ENCODE measurements at regions not wholly inside any gene's neighbourhood (a gene's known extent, or its start where the extent isn't known, plus 50 kb on each side); places are given as distances from the start of the nearest gene placed in this dataset.

DNA sequence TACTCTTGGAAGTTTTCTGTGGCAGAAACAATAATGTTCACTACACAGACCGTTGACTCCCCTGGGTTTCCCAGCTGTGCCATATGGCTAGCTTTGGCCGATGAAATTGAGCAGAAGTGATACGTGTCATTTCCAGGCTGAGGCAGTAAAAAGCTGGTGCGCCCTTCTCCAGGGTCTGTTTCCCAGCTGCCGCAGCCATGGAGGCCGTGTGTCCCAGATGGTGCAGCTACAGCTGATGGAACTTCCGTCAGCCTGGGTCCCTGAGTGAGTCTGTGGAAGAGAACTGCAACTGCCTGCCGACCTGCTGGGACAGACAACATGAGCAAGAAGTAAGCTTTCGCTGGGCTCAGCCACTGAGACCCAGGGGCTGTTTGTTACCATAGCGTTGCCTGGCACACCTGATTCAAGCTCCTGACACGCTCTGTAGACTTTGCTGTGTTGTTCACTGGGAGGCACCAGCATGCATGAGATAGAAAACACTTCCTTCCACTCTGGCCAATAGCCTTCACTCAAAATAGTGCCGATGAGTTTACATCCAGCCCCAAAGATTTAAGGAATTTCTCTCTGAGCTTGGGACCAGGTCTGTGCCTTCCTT, 116.3 kb upstream of the SLC25A33 start:
- Histone ChIP-seq H3K4me3 (ENCODE audit: low read length) (no peak overlapping the region), H3K4me1 (ENCODE audit: low read length) (peaks cover 51% of the 10 kb centered on the region), H2AFZ (ENCODE audit: low read depth, low read length) (no peak overlapping the region), H3K36me3 (replicated peaks; ENCODE audit: low read depth, low read length) (no peaks in the 10 kb centered on the region), H4K20me1 (ENCODE audit: insufficient read depth, low read length) (no peaks in the 10 kb centered on the region), H3K27me3 (ENCODE audit: low read depth, low read length) (peaks cover 2% of the 10 kb centered on the region; the same call in 1 of the 2 replicates), H3K79me2 (ENCODE audit: low read length) (no peaks in the 10 kb centered on the region), H3K4me2 (ENCODE audit: low read length) (no peak overlapping the region), H3K27ac (ENCODE audit: low read length) (no peak overlapping the region), H3K9ac (ENCODE audit: low read length) (no peak overlapping the region), H3K9me3 (ENCODE audit: insufficient read depth, low read length) (no peaks in the 10 kb centered on the region)
- no peak for TF ChIP-seq EZH2phosphoT487 (IDR thresholded peaks at IDR 0.05; ENCODE audit: low read depth)
- no peak for TF ChIP-seq CTCF (IDR thresholded peaks at IDR 0.05; ENCODE audit: low read depth, low read length)

DNA sequence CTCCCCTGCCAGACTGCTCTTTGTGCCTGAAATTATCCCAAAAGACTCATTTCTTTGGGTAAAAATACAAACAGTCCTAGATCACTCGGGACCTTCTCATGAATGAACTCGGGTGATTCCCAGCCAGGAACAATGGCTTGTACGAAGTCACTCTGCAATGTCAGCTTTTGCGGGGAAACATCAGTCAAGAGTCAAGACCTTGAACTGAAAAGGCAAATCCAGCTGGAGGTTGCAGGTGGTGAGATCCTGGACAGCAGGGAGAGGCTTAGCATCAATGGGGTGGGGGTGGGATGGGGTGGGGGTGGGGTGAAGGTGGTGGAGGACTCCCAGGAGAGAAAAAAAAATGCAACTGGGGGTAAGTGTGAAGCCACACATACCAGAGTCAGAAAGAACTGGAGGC, 115.0 kb upstream of the SLC25A33 start:
- H3K9me3 ChIP-seq (ENCODE audit: insufficient read depth, low read length): no peaks in the 10 kb centered on the region
- TF ChIP-seq CTCF (IDR thresholded peaks at IDR 0.05; ENCODE audit: low read depth, low read length) (no peak), EZH2phosphoT487 (IDR thresholded peaks at IDR 0.05; ENCODE audit: low read depth) (no peak)
- H3K79me2 ChIP-seq (ENCODE audit: low read length): no peaks in the 10 kb centered on the region
- H3K36me3 ChIP-seq (replicated peaks; ENCODE audit: low read depth, low read length): no peaks in the 10 kb centered on the region
- no peak overlapping the region for H3K4me2 ChIP-seq (ENCODE audit: low read length)
- no peak overlapping the region for H3K4me3 ChIP-seq (ENCODE audit: low read length)
- peaks cover 56% of the 10 kb centered on the region for H3K4me1 ChIP-seq (ENCODE audit: low read length)
- no peak overlapping the region for H3K27ac ChIP-seq (ENCODE audit: low read length)
- no peak overlapping the region for H3K9ac ChIP-seq (ENCODE audit: low read length)
- H2AFZ ChIP-seq (ENCODE audit: low read depth, low read length): no peak overlapping the region
- no peaks in the 10 kb centered on the region for H4K20me1 ChIP-seq (ENCODE audit: insufficient read depth, low read length)
- no peaks in the 10 kb centered on the region; the same call in 1 of the 2 replicates for H3K27me3 ChIP-seq (ENCODE audit: low read depth, low read length)

DNA sequence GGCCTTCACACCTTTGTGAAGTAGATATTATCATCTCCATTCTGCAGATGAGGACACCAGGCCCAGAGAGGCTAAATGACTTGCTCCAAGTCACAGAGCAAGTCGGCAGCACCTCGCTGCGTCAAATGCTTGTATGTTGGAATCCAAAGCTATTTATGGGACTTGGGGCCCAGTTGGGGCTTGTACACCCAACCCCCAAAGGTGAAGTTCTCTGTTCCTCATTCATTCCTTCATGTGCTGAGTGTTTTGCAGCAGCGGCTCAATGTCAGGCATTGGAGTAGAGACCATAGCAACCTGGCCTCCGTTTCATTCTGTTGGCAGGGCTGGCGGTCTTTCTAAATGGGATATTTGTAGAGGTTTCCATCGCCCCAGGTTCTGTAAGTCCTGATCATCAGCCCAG, 113.4 kb upstream of the SLC25A33 start:
- Histone ChIP-seq H3K4me3 (ENCODE audit: low read length) (peak overlapping the region; percentile 72), H3K27me3 (ENCODE audit: low read depth, low read length) (no peaks in the 10 kb centered on the region; the same call in 1 of the 2 replicates), H3K9me3 (ENCODE audit: insufficient read depth, low read length) (no peaks in the 10 kb centered on the region), H3K79me2 (ENCODE audit: low read length) (no peaks in the 10 kb centered on the region), H3K36me3 (replicated peaks; ENCODE audit: low read depth, low read length) (no peaks in the 10 kb centered on the region), H3K27ac (ENCODE audit: low read length) (peak overlapping the region; percentile 95), H3K4me2 (ENCODE audit: low read length) (peak overlapping the region; percentile 100), H2AFZ (ENCODE audit: low read depth, low read length) (peak overlapping the region; percentile 87; the same call in 1 of the 2 replicates), H3K9ac (ENCODE audit: low read length) (peak overlapping the region; percentile 67), H4K20me1 (ENCODE audit: insufficient read depth, low read length) (no peaks in the 10 kb centered on the region), H3K4me1 (ENCODE audit: low read length) (peaks cover 51% of the 10 kb centered on the region)
- no peak for TF ChIP-seq EZH2phosphoT487 (IDR thresholded peaks at IDR 0.05; ENCODE audit: low read depth)
- peak; percentile 8; the same call in 1 of the 2 replicates for TF ChIP-seq CTCF (IDR thresholded peaks at IDR 0.05; ENCODE audit: low read depth, low read length)

- H3K9ac ChIP-seq (ENCODE audit: low read length): peak overlapping the region; percentile 67
- peaks cover 47% of the 10 kb centered on the region for H3K4me1 ChIP-seq (ENCODE audit: low read length)
These were observed 113.0 kb upstream of the SLC25A33 start for GRCh38 chr1:9426291-9426711.

More at GRCh38 chr1:9426291-9426711, 113.0 kb upstream of the SLC25A33 start:
- Histone ChIP-seq H3K9me3 (ENCODE audit: insufficient read depth, low read length) (no peaks in the 10 kb centered on the region), H3K27ac (ENCODE audit: low read length) (peak overlapping the region; percentile 95), H3K27me3 (ENCODE audit: low read depth, low read length) (no peaks in the 10 kb centered on the region; the same call in 1 of the 2 replicates), H3K79me2 (ENCODE audit: low read length) (no peaks in the 10 kb centered on the region), H2AFZ (ENCODE audit: low read depth, low read length) (peak overlapping the region; percentile 87; the same call in 1 of the 2 replicates), H4K20me1 (ENCODE audit: insufficient read depth, low read length) (no peaks in the 10 kb centered on the region), H3K36me3 (replicated peaks; ENCODE audit: low read depth, low read length) (no peaks in the 10 kb centered on the region), H3K4me2 (ENCODE audit: low read length) (peak overlapping the region; percentile 100), H3K4me3 (ENCODE audit: low read length) (peak overlapping the region; percentile 72)
- TF ChIP-seq EZH2phosphoT487 (IDR thresholded peaks at IDR 0.05; ENCODE audit: low read depth): no peak
- no peak for TF ChIP-seq CTCF (IDR thresholded peaks at IDR 0.05; ENCODE audit: low read depth, low read length)
